ENCODE measurements at regions not wholly inside any gene's neighbourhood (a gene's known extent, or its start where the extent isn't known, plus 50 kb on each side); places are given as distances from the start of the nearest gene placed in this dataset.

- DNase-seq = no peak
- Mint-ChIP-seq H3K4me3 (no peak overlapping the region), H3K4me1 (no peaks in the 10 kb centered on the region), H3K27me3 (ENCODE audit: low read depth in 3 of 3) (peaks cover 2 to 4% (median 3%) of the 10 kb centered on the region in 3 donors), H3K36me3 (no peaks in the 10 kb centered on the region), H3K9me3 (no peaks in the 10 kb centered on the region), H3K27ac (no peak overlapping the region)
These were observed 275.8 kb downstream of the PTTG2 start for GRCh38 chr4:38236003-38236402.

- Mint-ChIP-seq H3K9me3 (no peaks in the 10 kb centered on the region), H3K36me3 (no peaks in the 10 kb centered on the region), H3K4me3 (no peak overlapping the region), H3K27ac (no peak overlapping the region), H3K27me3 (ENCODE audit: low read depth in 3 of 3) (peaks cover 2 to 4% (median 3%) of the 10 kb centered on the region in 3 donors), H3K4me1 (no peaks in the 10 kb centered on the region)
- no peak for DNase-seq
These were observed 276.3 kb downstream of the PTTG2 start for GRCh38 chr4:38236503-38236902.

DNA sequence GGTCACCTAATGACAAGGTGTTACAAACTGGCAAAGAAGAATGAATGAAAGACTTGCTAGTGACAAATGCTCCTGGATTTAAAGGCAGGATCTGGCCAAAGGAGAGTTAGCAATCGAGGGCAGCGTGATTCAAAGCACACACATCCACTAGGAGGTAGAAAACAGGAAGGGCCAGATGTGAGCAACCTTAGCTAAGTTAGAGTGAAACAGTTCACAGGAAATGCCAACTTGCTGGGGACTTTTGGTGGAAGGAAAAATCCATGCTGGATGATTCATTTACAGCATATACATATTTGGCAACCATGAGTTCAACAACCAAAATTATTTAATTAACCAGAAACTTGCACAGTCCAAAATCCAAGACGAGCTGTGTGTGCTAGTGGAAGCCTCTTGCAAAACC, 276.9 kb downstream of the PTTG2 start:
- Mint-ChIP-seq H3K27me3 (ENCODE audit: low read depth in 3 of 3) (peaks cover 2 to 4% (median 3%) of the 10 kb centered on the region in 3 donors), H3K4me3 (no peak overlapping the region), H3K4me1 (no peaks in the 10 kb centered on the region), H3K9me3 (no peaks in the 10 kb centered on the region), H3K27ac (no peak overlapping the region), H3K36me3 (no peaks in the 10 kb centered on the region)
- DNase-seq = no peak

DNA sequence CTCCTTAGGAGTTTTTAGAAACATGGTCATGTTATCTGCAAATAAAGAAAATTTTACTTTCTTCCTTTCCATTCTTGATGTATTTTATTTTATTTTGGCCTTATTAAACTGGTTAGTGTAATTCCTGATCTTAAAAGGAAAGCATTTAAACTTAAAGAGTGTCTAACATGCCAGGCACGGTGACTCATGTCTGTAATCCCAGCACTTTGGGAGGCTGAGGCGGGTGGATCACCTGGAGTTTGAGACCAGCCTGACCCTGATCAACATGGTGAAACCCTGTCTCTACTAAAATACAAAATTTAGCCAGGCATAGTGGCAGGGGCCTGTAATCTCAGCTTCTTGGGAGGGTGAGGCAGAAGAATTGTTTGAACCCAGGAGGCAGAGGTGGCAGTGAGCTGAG, 281.3 kb downstream of the PTTG2 start:
- Mint-ChIP-seq H3K27ac (no peak overlapping the region), H3K4me1 (peaks cover 0 to 2% of the 10 kb centered on the region in 2 donors), H3K27me3 (ENCODE audit: low read depth in 3 of 3) (peaks cover 1 to 5% (median 4%) of the 10 kb centered on the region in 3 donors), H3K4me3 (no peak overlapping the region), H3K36me3 (no peaks in the 10 kb centered on the region), H3K9me3 (no peaks in the 10 kb centered on the region)
- DNase-seq = no peak

DNA sequence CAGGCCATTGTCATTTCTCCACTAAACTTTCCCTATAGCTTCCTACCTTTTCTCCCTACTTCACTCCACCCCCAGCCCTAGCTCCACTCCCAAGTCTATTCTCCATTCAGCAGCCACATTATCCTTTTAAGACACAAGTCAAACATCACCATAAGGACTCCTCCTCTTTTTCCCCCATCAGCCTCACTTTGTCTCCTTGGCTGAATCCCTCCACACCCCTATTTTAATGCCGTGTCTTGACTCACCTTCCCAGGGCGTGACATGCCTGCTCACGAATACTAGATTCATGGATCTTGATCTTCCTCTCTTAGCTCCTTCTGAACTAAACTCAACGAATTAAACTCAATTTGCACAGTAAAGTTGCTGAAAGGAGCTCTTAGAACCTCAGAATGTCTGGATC, 281.9 kb downstream of the PTTG2 start:
- Mint-ChIP-seq H3K4me1 (peaks cover 0 to 2% of the 10 kb centered on the region in 2 donors), H3K36me3 (no peaks in the 10 kb centered on the region), H3K9me3 (no peaks in the 10 kb centered on the region), H3K27ac (peak overlapping the region in 1 of 6 donors; percentile 42), H3K27me3 (ENCODE audit: low read depth in 3 of 3) (peaks cover 0 to 5% (median 2%) of the 10 kb centered on the region in 3 donors), H3K4me3 (no peak overlapping the region)
- no peak for DNase-seq

DNA sequence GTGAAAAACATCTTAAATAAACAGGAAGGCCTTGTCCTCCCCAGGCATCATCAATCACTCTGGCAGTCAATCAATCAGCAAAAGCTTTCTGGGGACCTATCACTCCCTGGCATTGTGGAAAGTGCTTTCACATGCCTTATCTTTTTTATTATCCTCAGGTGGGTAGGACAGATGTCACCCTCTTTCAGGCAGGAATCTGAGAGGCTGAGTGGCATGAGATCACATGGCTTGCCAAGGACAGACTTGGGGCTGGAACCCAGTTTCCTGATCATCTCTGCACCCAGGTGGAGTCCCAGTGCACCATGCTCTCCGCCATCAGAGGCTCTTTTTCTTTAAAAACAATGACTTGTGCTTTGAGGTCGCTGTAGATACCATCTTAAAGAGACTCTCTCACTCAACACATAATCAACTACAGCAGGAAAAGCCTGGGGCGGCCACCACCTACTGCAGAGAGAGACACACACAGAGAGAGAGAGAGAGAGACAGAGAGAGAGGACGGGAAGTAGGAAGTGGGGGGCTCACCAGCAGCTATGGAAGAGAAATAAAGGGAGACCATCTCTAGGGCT, 282.7 kb downstream of the PTTG2 start:
- DNase-seq = no peak
- no peaks in the 10 kb centered on the region for H3K36me3 Mint-ChIP-seq
- H3K9me3 Mint-ChIP-seq = no peaks in the 10 kb centered on the region
- H3K4me3 Mint-ChIP-seq = no peak overlapping the region
- peaks cover 0 to 5% (median 2%) of the 10 kb centered on the region in 3 donors for H3K27me3 Mint-ChIP-seq (ENCODE audit: low read depth in 3 of 3)
- H3K4me1 Mint-ChIP-seq = peaks cover 0 to 2% of the 10 kb centered on the region in 2 donors
- H3K27ac Mint-ChIP-seq = no peak overlapping the region

GRCh38 chr4:38243388-38244053, 283.3 kb downstream of the PTTG2 start:
- H3K27ac Mint-ChIP-seq = peak overlapping the region in 2 of 6 donors; percentile 46 to 75
- no peak overlapping the region for H3K4me3 Mint-ChIP-seq
- H3K27me3 Mint-ChIP-seq (ENCODE audit: low read depth in 3 of 3) = peaks cover 0 to 3% (median 2%) of the 10 kb centered on the region in 3 donors
- H3K4me1 Mint-ChIP-seq = peaks cover 0 to 2% of the 10 kb centered on the region in 2 donors
- no peaks in the 10 kb centered on the region for H3K36me3 Mint-ChIP-seq
- H3K9me3 Mint-ChIP-seq = no peaks in the 10 kb centered on the region
- no peak for DNase-seq

DNA sequence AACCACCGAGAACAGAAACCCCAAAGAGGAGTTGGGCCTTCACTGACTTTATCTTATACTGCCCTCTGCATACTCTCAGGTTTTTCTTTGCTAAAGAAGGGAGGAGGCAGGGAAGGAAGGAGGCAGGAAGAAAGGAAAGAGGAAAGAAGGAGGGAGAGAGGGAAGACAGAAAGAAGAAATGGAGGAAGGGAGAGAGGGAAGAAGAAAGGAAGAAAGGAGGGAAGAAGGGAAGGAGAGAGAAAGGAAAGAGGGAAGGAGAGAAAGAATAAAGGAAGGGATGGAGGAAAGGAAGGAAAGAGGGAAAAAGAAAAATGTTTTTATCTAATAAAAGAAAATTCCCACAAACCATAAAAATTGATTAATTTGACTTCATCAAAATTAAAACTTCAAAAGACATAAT, 294.6 kb downstream of the PTTG2 start:
- Mint-ChIP-seq H3K36me3 (peaks cover 7 to 14% (median 12%) of the 10 kb centered on the region in 3 donors), H3K4me3 (no peak overlapping the region)

GRCh38 chr4:38255572-38255971, 295.4 kb downstream of the PTTG2 start:
- no peak for DNase-seq
- H3K9me3 Mint-ChIP-seq = peaks cover 0 to 19% (median 15%) of the 10 kb centered on the region in 6 donors
- no peak overlapping the region for H3K27ac Mint-ChIP-seq
- no peaks in the 10 kb centered on the region for H3K4me1 Mint-ChIP-seq
- H3K36me3 Mint-ChIP-seq = peaks cover 7 to 14% (median 12%) of the 10 kb centered on the region in 3 donors
- peaks cover 0 to 3% (median 2%) of the 10 kb centered on the region in 3 donors for H3K27me3 Mint-ChIP-seq (ENCODE audit: low read depth in 3 of 3)
- no peak overlapping the region for H3K4me3 Mint-ChIP-seq

More for the DNA sequence above, 294.6 kb downstream of the PTTG2 start:
- no peaks in the 10 kb centered on the region for H3K4me1 Mint-ChIP-seq
- no peak overlapping the region for H3K27ac Mint-ChIP-seq
- H3K27me3 Mint-ChIP-seq (ENCODE audit: low read depth in 3 of 3) = peaks cover 0 to under 1% (median 0%) of the 10 kb centered on the region in 3 donors
- DNase-seq = no peak
- H3K9me3 Mint-ChIP-seq = peaks cover 0 to 23% (median 17%) of the 10 kb centered on the region in 6 donors

- Mint-ChIP-seq H3K36me3 (no peaks in the 10 kb centered on the region), H3K9me3 (no peaks in the 10 kb centered on the region), H3K4me3 (no peak overlapping the region), H3K27ac (no peak overlapping the region), H3K27me3 (ENCODE audit: low read depth in 3 of 3) (peaks cover 0 to 4% (median 0%) of the 10 kb centered on the region in 3 donors), H3K4me1 (no peaks in the 10 kb centered on the region)
- DNase-seq = no peak
These were observed 306.4 kb downstream of the PTTG2 start for GRCh38 chr4:38266616-38267015.

DNA sequence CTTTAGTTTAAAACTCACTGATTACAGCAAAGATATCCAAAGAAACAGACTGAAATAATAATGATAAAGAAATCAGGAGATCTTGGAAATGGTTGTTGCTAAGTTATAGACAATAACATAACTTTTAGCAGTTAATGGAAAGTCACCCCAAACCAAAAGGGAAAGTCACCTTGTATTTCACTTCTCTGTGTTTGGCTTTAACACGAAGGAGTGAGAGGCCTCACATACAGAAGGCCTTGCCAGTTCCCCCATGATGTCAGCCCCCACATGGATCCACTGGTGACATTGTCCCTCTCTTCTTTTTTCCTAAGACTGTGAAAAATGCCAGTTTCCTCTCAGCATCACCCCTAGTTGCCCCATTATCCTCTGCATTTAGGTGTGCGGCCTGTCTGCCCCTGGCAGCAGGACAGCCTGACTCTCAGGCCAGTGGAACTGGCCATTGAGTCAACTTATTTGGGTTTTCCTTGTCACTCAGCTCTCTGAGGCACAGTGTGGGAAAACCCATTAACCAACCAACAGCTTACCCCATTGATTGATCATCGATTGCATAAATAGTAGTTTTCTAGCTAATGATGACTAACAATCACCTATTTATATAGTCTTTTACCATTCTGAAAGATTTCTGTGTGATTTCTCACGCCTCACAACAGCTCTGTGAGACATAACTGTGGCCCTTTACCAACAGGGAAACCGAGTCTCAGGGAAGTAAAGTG, 308.1 kb downstream of the PTTG2 start:
- Mint-ChIP-seq H3K36me3 (no peaks in the 10 kb centered on the region), H3K4me1 (no peaks in the 10 kb centered on the region), H3K9me3 (no peaks in the 10 kb centered on the region), H3K27ac (no peak overlapping the region), H3K27me3 (ENCODE audit: low read depth in 3 of 3) (peaks cover 0 to 4% (median 0%) of the 10 kb centered on the region in 3 donors), H3K4me3 (no peak overlapping the region)
- no peak for DNase-seq

DNA sequence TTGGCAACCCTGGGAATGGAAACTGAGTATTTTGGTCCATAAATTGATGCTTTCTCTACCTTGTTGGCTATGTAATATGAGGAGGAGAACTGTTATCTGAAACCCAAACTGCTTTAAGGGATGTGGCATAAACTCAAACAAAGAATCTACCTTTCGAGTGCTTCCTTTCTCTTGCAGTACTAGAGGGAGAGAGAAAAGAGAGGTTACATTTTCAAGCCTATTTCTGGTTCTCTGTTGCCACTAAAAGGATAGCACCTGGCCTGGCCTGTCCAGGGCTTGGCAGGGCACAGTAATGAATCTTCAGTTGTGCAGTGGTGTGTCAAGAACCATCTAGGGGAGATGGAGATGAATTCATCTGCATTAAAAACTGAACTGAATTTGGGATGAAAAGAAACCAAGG, 308.6 kb downstream of the PTTG2 start:
- DNase-seq = no peak
- no peaks in the 10 kb centered on the region for H3K36me3 Mint-ChIP-seq
- H3K4me1 Mint-ChIP-seq = no peaks in the 10 kb centered on the region
- H3K27ac Mint-ChIP-seq = no peak overlapping the region
- H3K27me3 Mint-ChIP-seq (ENCODE audit: low read depth in 3 of 3) = peaks cover 0 to 4% (median 0%) of the 10 kb centered on the region in 3 donors
- H3K4me3 Mint-ChIP-seq = no peak overlapping the region
- H3K9me3 Mint-ChIP-seq = no peaks in the 10 kb centered on the region

DNA sequence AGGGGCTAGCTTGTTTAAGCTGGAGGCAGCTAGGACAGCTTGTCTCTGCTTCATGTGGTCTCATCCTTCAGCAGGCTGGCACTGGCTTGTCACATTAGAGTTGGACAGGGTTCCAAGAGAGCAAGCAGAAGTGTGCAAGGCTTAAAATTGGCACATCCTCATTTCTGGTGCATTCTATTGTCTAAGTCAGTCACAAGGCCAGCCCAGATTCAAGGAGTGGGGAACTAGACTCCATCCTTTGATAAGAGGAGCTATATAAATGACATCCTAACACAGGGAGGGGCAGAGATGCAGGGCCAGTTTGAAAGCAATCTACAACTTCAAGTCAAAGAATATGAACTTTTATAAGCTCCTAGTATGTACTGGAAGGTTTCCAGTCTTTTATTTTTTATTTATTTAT, 313.2 kb downstream of the PTTG2 start:
- Mint-ChIP-seq H3K27ac (no peak overlapping the region), H3K27me3 (ENCODE audit: low read depth in 3 of 3) (peaks cover 0 to 6% (median 2%) of the 10 kb centered on the region in 3 donors), H3K9me3 (no peaks in the 10 kb centered on the region), H3K36me3 (no peaks in the 10 kb centered on the region), H3K4me3 (no peak overlapping the region), H3K4me1 (no peaks in the 10 kb centered on the region)
- no peak for DNase-seq

- Mint-ChIP-seq H3K4me3 (no peak overlapping the region), H3K36me3 (no peaks in the 10 kb centered on the region), H3K9me3 (no peaks in the 10 kb centered on the region), H3K4me1 (no peaks in the 10 kb centered on the region), H3K27me3 (ENCODE audit: low read depth in 3 of 3) (peaks cover 0 to 4% (median 2%) of the 10 kb centered on the region in 3 donors), H3K27ac (no peak overlapping the region)
- no peak for DNase-seq
These were observed 315.3 kb downstream of the PTTG2 start for GRCh38 chr4:38275331-38276100.
